Loucy (cell line): ENCODE measurements at regions not wholly inside any gene's neighbourhood (a gene's known extent, or its start where the extent isn't known, plus 50 kb on each side); places are given as distances from the start of the nearest gene placed in this dataset.

Source experiments
- EZH2phosphoT487 ChIP-seq: fragments of 200-600 bp; IDR thresholded peaks from 2 replicates; pipeline ENCODE4 v1.6.1; 2018; ENCODE audit warnings: antibody characterized with exemption, mild to moderate bottlenecking, moderate library complexity, borderline replicate concordance
- TF ChIP-seq, protein P1 (sequence below): fragments of 200-600 bp; sonication (generic); conservative IDR thresholded peaks from 2 replicates; pipeline ENCODE4 v1.5.1; 2014; ENCODE audit warnings: mild to moderate bottlenecking, antibody characterized with exemption, low read length

- TF ChIP-seq, protein P1, sequence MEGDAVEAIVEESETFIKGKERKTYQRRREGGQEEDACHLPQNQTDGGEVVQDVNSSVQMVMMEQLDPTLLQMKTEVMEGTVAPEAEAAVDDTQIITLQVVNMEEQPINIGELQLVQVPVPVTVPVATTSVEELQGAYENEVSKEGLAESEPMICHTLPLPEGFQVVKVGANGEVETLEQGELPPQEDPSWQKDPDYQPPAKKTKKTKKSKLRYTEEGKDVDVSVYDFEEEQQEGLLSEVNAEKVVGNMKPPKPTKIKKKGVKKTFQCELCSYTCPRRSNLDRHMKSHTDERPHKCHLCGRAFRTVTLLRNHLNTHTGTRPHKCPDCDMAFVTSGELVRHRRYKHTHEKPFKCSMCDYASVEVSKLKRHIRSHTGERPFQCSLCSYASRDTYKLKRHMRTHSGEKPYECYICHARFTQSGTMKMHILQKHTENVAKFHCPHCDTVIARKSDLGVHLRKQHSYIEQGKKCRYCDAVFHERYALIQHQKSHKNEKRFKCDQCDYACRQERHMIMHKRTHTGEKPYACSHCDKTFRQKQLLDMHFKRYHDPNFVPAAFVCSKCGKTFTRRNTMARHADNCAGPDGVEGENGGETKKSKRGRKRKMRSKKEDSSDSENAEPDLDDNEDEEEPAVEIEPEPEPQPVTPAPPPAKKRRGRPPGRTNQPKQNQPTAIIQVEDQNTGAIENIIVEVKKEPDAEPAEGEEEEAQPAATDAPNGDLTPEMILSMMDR, result no peak
- TF ChIP-seq EZH2phosphoT487, result no peak
Observed at GRCh38 chr10:81725851-81726250, 149.1 kb upstream of the NRG3 start.
